ENCODE measurements at regions not wholly inside any gene's neighbourhood (a gene's known extent, or its start where the extent isn't known, plus 50 kb on each side); places are given as distances from the start of the nearest gene placed in this dataset.

GRCh38 chr9:117595650-117596049, 108.6 kb upstream of the TLR4 start:
- DNase-seq (ENCODE audit: low read depth, low spot score) (no peak), ATAC-seq (no peak)
- intact Hi-C loops (cut with micrococcal nuclease; ENCODE audit: unreplicated experiment): no loop called here
- TF ChIP-seq REST (IDR thresholded peaks at IDR 0.05; ENCODE audit: insufficient read depth in 1 of 2, low read depth in 2 of 2, low read length in 1 of 2) (no peak), TCF7L2 (IDR thresholded peaks at IDR 0.05; ENCODE audit: low read depth, low read length) (no peak), CTCF (IDR thresholded peaks at IDR 0.05) (no peak), POLR2AphosphoS5 (IDR thresholded peaks at IDR 0.05; ENCODE audit: low read depth, low read length) (no peak), SIN3A (IDR thresholded peaks at IDR 0.05; ENCODE audit: borderline replicate concordance, insufficient read depth, low read depth, low read length) (no peak)
- ChIA-PET CTCF (no interaction called here), POLR2A (no interaction called here)
- Histone ChIP-seq H3K27ac (ENCODE audit: low read length) (no peak overlapping the region), H3K4me1 (ENCODE audit: control insufficient read depth, insufficient read depth, low read length) (no peaks in the 10 kb centered on the region), H3K9me3 (ENCODE audit: control insufficient read depth, insufficient read depth, low read depth, low read length) (no peaks in the 10 kb centered on the region), H3K36me3 (ENCODE audit: control insufficient read depth, insufficient read depth, low read length) (no peaks in the 10 kb centered on the region), H3K27me3 (ENCODE audit: control insufficient read depth, insufficient read depth, low read length) (no peaks in the 10 kb centered on the region), H3K4me3 (ENCODE audit: low read depth in 2 of 2, low read length in 2 of 2) (no peak overlapping the region)
- no TSS peak for BruUV-seq (replicated peaks)
- in situ Hi-C loops (cut with HindIII; ENCODE audit: low pct_unique_long_range_greater_than_20kb, low sequenced_read_pairs): no loop called here

GRCh38 chr9:117587263-117587662, 116.9 kb upstream of the TLR4 start:
- no peak for DNase-seq (ENCODE audit: low read depth, low spot score)
- Histone ChIP-seq H3K4me3 (ENCODE audit: low read depth in 2 of 2, low read length in 2 of 2) (no peak overlapping the region), H3K27ac (ENCODE audit: low read length) (no peak overlapping the region), H3K9me3 (ENCODE audit: control insufficient read depth, insufficient read depth, low read depth, low read length) (no peaks in the 10 kb centered on the region), H3K4me1 (ENCODE audit: control insufficient read depth, insufficient read depth, low read length) (no peaks in the 10 kb centered on the region), H3K27me3 (ENCODE audit: control insufficient read depth, insufficient read depth, low read length) (no peaks in the 10 kb centered on the region), H3K36me3 (ENCODE audit: control insufficient read depth, insufficient read depth, low read length) (no peaks in the 10 kb centered on the region)
- in situ Hi-C loops (cut with HindIII; ENCODE audit: low pct_unique_long_range_greater_than_20kb, low sequenced_read_pairs): no loop called here
- no peak for TF ChIP-seq CTCF (IDR thresholded peaks at IDR 0.05)
- no peak for TF ChIP-seq REST (IDR thresholded peaks at IDR 0.05; ENCODE audit: insufficient read depth in 1 of 2, low read depth in 2 of 2, low read length in 1 of 2)
- TF ChIP-seq TCF7L2 (IDR thresholded peaks at IDR 0.05; ENCODE audit: low read depth, low read length): no peak
- TF ChIP-seq SIN3A (IDR thresholded peaks at IDR 0.05; ENCODE audit: borderline replicate concordance, insufficient read depth, low read depth, low read length): no peak
- no peak for TF ChIP-seq POLR2AphosphoS5 (IDR thresholded peaks at IDR 0.05; ENCODE audit: low read depth, low read length)
- no TSS peak for BruUV-seq (replicated peaks)
- ATAC-seq: no peak
- ChIA-PET POLR2A (no interaction called here), CTCF (no interaction called here)
- intact Hi-C loops (cut with micrococcal nuclease; ENCODE audit: unreplicated experiment): no loop called here

Data from Panc1 (cell line).